Fibroblast of lung (primary cell): ENCODE measurements at regions not wholly inside any gene's neighbourhood (a gene's known extent, or its start where the extent isn't known, plus 50 kb on each side); places are given as distances from the start of the nearest gene placed in this dataset.
"Not testable (repeated sequence)": the region's sequence is repeated elsewhere in the genome, so short reads cannot be mapped to it uniquely, and the experiment has no call there.

ENCODE experiments used
- DNase-seq, 2 donors: peaks; one replicate each; pipeline versions ENCODE4 v3.0.0 to v3.0.0-alpha.2; 2010; ENCODE audit warnings: low read depth in 2 of 2
- H2AFZ ChIP-seq: 2 replicates; pipeline ENCODE4 v1.5.1; 2012; ENCODE audit warnings: low read length, control low read depth, inconsistent platforms
- H3K27ac ChIP-seq: 2 replicates; pipeline ENCODE4 v1.5.1; 2011; ENCODE audit warnings: low read length, control low read depth; ENCODE audit not compliant: insufficient read depth
- H3K27me3 ChIP-seq: 2 replicates; pipeline ENCODE4 v1.5.1; 2011; ENCODE audit warnings: mild to moderate bottlenecking, low read length; ENCODE audit not compliant: control insufficient read depth, insufficient read depth
- H3K36me3 ChIP-seq: 2 replicates; pipeline ENCODE4 v1.5.1; 2011; ENCODE audit warnings: low read length; ENCODE audit not compliant: control insufficient read depth, insufficient read depth
- H3K4me1 ChIP-seq: 2 replicates; pipeline ENCODE4 v1.5.1; 2011; ENCODE audit warnings: low read length; ENCODE audit not compliant: control insufficient read depth, insufficient read depth; ENCODE audit errors: extremely low read depth
- H3K4me2 ChIP-seq: 2 replicates; pipeline ENCODE4 v1.5.1; 2011; ENCODE audit warnings: low read length, control low read depth; ENCODE audit not compliant: insufficient read depth; ENCODE audit errors: extremely low read depth
- H3K4me3 ChIP-seq, 4 experiments: fragments of 200-600 bp in 1 of 4; sonication (generic) in 1 of 4; replicated peaks in 1 of 4; 2 replicates each; pipeline ENCODE4 v1.5.1; 2011 to 2016; ENCODE audit warnings: low read length in 4 of 4, low read depth in 3 of 4, mild to moderate bottlenecking in 3 of 4, control low read depth in 2 of 4, inconsistent platforms in 1 of 4, mixed read lengths in 1 of 4; ENCODE audit not compliant: insufficient read depth in 1 of 4; ENCODE audit errors: control extremely low read depth in 1 of 4
- H3K79me2 ChIP-seq: 2 replicates; pipeline ENCODE4 v1.5.1; 2012; ENCODE audit warnings: mild to moderate bottlenecking, low read length, inconsistent platforms; ENCODE audit not compliant: control insufficient read depth, insufficient read depth
- H3K9ac ChIP-seq: 2 replicates; pipeline ENCODE4 v1.5.1; 2011; ENCODE audit warnings: mild to moderate bottlenecking, low read length, control low read depth; ENCODE audit not compliant: insufficient read depth
- H3K9me3 ChIP-seq: 2 replicates; pipeline ENCODE4 v1.5.1; 2012; ENCODE audit warnings: low read depth, low read length; ENCODE audit not compliant: control insufficient read depth, insufficient read depth
- H4K20me1 ChIP-seq: 2 replicates; pipeline ENCODE4 v1.5.1; 2011; ENCODE audit warnings: low read length; ENCODE audit not compliant: control insufficient read depth, insufficient read depth; ENCODE audit errors: extremely low read depth
- EZH2 ChIP-seq: IDR thresholded peaks from 2 replicates; pipeline ENCODE4 v1.5.1; 2012; ENCODE audit warnings: low read length, control low read depth, mild to moderate bottlenecking; ENCODE audit errors: missing control alignments
- TF ChIP-seq, protein P1 (sequence below), 2 donors: IDR thresholded peaks in 1 of 2; conservative IDR thresholded peaks in 1 of 2; 1 replicate in 1 of 2; 2 replicates in 1 of 2; pipeline ENCODE4 v1.5.1; 2011 to 2012; ENCODE audit warnings: low read length in 2 of 2, control low read depth in 1 of 2, inconsistent platforms in 1 of 2, low read depth in 1 of 2, mild to moderate bottlenecking in 1 of 2

DNA sequence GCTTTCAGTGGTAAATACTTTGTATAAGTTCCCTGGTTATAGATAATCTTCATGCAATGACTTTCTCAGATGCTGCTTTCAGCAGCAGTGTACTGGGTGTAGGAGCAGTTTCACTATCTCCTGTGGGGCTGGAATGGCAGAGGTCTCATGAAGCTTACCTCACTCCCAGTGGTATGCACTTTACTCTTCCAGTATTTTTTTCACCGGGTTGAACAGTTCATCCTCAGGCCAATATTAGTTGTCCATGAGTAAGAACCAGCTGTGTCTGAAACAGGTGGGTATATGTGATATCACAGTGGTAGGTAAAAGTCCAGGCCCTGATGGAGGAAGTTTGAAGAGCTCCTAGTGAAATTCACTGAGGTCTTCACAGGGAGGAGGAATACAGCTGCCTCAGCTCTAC lies 351.5 kb upstream of the EMCN start:
- Histone ChIP-seq H3K27me3 (no peaks in the 10 kb centered on the region), H3K4me1 (no peaks in the 10 kb centered on the region), H3K36me3 (no peaks in the 10 kb centered on the region), H3K4me3 (no peak overlapping the region), H4K20me1 (no peaks in the 10 kb centered on the region), H2AFZ (no peak overlapping the region), H3K9me3 (no peaks in the 10 kb centered on the region), H3K27ac (no peak overlapping the region), H3K9ac (no peak overlapping the region), H3K4me2 (no peak overlapping the region), H3K79me2 (no peaks in the 10 kb centered on the region)
- TF ChIP-seq EZH2: no peak
- TF ChIP-seq, protein P1, sequence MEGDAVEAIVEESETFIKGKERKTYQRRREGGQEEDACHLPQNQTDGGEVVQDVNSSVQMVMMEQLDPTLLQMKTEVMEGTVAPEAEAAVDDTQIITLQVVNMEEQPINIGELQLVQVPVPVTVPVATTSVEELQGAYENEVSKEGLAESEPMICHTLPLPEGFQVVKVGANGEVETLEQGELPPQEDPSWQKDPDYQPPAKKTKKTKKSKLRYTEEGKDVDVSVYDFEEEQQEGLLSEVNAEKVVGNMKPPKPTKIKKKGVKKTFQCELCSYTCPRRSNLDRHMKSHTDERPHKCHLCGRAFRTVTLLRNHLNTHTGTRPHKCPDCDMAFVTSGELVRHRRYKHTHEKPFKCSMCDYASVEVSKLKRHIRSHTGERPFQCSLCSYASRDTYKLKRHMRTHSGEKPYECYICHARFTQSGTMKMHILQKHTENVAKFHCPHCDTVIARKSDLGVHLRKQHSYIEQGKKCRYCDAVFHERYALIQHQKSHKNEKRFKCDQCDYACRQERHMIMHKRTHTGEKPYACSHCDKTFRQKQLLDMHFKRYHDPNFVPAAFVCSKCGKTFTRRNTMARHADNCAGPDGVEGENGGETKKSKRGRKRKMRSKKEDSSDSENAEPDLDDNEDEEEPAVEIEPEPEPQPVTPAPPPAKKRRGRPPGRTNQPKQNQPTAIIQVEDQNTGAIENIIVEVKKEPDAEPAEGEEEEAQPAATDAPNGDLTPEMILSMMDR (conservative IDR thresholded peaks at IDR 0.05 in 1 of 2, IDR thresholded peaks at IDR 0.05 in 1 of 2; ENCODE audit: low read depth in 1 of 2, low read length in 2 of 2): no peak
- peak in 1 of 2 donors; percentile 55 for DNase-seq

GRCh38 chr4:100868281-100868680 lies 350.5 kb upstream of the EMCN start:
- not testable (repeated sequence) for H3K4me3 ChIP-seq, H3K27me3 ChIP-seq, H3K4me1 ChIP-seq, H3K4me2 ChIP-seq, H3K9ac ChIP-seq, H3K27ac ChIP-seq, H3K79me2 ChIP-seq, H2AFZ ChIP-seq, DNase-seq, H3K9me3 ChIP-seq, H4K20me1 ChIP-seq, H3K36me3 ChIP-seq

DNA sequence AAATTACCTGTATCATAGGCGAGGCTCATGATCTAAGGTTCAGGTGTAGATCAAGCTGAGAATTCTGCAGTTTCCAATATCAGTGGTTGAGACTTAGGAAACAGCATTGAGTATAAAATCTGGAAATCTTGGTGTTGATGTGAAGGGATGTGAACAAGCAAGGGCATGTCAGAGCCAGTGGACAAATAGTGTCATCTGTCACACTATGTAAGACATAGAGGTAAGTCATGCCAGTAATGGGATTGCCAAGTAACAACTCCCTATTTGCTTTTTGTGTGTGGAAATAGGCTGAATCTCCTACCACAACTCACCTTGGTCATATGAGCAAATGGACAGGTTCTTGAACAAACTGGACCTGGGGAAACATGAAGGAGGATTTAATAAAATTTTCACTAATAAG lies 334.5 kb upstream of the EMCN start:
- no peak for TF ChIP-seq EZH2
- TF ChIP-seq, protein P1 (conservative IDR thresholded peaks at IDR 0.05 in 1 of 2, IDR thresholded peaks at IDR 0.05 in 1 of 2; ENCODE audit: low read depth in 1 of 2, low read length in 2 of 2): no peak
- no peak overlapping the region for H3K27ac ChIP-seq
- no peak overlapping the region for H2AFZ ChIP-seq
- no peak overlapping the region for H3K9ac ChIP-seq
- H3K4me2 ChIP-seq: no peak overlapping the region
- no peaks in the 10 kb centered on the region for H3K27me3 ChIP-seq
- H3K4me3 ChIP-seq: no peak overlapping the region
- DNase-seq: no peak
- no peaks in the 10 kb centered on the region for H3K36me3 ChIP-seq
- no peaks in the 10 kb centered on the region for H3K4me1 ChIP-seq
- no peaks in the 10 kb centered on the region for H4K20me1 ChIP-seq
- H3K79me2 ChIP-seq: no peaks in the 10 kb centered on the region
- H3K9me3 ChIP-seq: no peaks in the 10 kb centered on the region
